ENCODE measurements at regions not wholly inside any gene's neighbourhood (a gene's known extent, or its start where the extent isn't known, plus 50 kb on each side); places are given as distances from the start of the nearest gene placed in this dataset.

- TF ChIP-seq, protein P1, sequence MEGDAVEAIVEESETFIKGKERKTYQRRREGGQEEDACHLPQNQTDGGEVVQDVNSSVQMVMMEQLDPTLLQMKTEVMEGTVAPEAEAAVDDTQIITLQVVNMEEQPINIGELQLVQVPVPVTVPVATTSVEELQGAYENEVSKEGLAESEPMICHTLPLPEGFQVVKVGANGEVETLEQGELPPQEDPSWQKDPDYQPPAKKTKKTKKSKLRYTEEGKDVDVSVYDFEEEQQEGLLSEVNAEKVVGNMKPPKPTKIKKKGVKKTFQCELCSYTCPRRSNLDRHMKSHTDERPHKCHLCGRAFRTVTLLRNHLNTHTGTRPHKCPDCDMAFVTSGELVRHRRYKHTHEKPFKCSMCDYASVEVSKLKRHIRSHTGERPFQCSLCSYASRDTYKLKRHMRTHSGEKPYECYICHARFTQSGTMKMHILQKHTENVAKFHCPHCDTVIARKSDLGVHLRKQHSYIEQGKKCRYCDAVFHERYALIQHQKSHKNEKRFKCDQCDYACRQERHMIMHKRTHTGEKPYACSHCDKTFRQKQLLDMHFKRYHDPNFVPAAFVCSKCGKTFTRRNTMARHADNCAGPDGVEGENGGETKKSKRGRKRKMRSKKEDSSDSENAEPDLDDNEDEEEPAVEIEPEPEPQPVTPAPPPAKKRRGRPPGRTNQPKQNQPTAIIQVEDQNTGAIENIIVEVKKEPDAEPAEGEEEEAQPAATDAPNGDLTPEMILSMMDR (IDR thresholded peaks at IDR 0.05), result no peak
- Mint-ChIP-seq H3K27me3 (ENCODE audit: low read depth) (no peaks in the 10 kb centered on the region), H3K4me3 (ENCODE audit: unreplicated experiment) (no peak overlapping the region), H3K9me3 (ENCODE audit: low read depth) (peaks cover 30% of the 10 kb centered on the region), H3K27ac (ENCODE audit: unreplicated experiment) (no peak overlapping the region), H3K36me3 (ENCODE audit: low read depth) (peaks cover 1% of the 10 kb centered on the region), H3K4me1 (ENCODE audit: low read depth) (no peaks in the 10 kb centered on the region)
- no peak for DNase-seq (ENCODE audit: low spot score)
These were observed 87.6 kb downstream of the MUC16 start for GRCh38 chr19:8922591-8922990.

DNA sequence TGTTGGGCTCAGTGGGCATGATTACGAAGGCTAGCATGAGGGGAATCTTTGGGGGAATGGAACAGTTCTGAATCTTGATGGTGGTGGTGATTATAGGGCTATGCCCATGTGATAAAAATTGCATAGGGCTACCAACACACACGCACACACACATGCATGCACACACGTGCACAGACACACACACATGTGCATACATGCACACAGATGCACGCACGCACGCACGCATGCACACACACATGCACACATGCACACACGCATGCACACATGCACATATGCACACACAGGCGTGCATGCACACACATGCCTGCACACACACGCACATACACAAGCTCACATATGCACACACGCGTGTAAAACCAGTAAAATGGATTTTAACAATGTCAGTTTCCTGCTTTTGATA is 85.9 kb downstream of the MUC16 start:
- no peak overlapping the region for H3K27ac Mint-ChIP-seq (ENCODE audit: unreplicated experiment)
- H3K4me3 Mint-ChIP-seq (ENCODE audit: unreplicated experiment), result no peak overlapping the region
- TF ChIP-seq, protein P1 (IDR thresholded peaks at IDR 0.05), result no peak
- H3K4me1 Mint-ChIP-seq (ENCODE audit: low read depth), result no peaks in the 10 kb centered on the region
- no peak for DNase-seq (ENCODE audit: low spot score)
- peaks cover 44% of the 10 kb centered on the region for H3K9me3 Mint-ChIP-seq (ENCODE audit: low read depth)
- peaks cover 1% of the 10 kb centered on the region for H3K36me3 Mint-ChIP-seq (ENCODE audit: low read depth)
- no peaks in the 10 kb centered on the region for H3K27me3 Mint-ChIP-seq (ENCODE audit: low read depth)

DNA sequence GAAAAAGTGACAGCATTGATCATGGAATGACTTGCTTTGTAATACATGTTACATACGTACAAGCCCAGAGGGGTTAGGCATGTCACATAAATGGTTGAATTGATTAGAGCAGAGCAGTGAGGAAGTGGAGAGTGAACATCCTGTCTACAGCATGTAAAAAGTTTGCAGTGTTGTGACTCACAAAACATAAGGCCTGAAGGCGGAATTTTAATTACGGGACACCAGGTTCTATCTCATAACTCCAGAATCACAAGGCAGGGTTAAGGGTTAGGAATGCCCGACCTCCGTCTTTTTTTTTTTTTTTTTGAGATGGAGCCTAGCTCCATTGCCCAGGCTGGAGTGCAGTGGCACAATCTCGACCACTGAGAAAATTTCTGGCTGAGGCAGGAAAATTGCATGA is 83.9 kb downstream of the MUC16 start:
- TF ChIP-seq, protein P1 (IDR thresholded peaks at IDR 0.05), result no peak
- H3K4me1 Mint-ChIP-seq (ENCODE audit: low read depth), result no peaks in the 10 kb centered on the region
- peaks cover 1% of the 10 kb centered on the region for H3K36me3 Mint-ChIP-seq (ENCODE audit: low read depth)
- no peaks in the 10 kb centered on the region for H3K27me3 Mint-ChIP-seq (ENCODE audit: low read depth)
- DNase-seq (ENCODE audit: low spot score), result no peak
- H3K9me3 Mint-ChIP-seq (ENCODE audit: low read depth), result peaks cover 54% of the 10 kb centered on the region
- H3K4me3 Mint-ChIP-seq (ENCODE audit: unreplicated experiment), result no peak overlapping the region
- H3K27ac Mint-ChIP-seq (ENCODE audit: unreplicated experiment), result no peak overlapping the region

- Mint-ChIP-seq H3K4me3 (ENCODE audit: unreplicated experiment) (no peak overlapping the region), H3K27me3 (ENCODE audit: low read depth) (no peaks in the 10 kb centered on the region), H3K27ac (ENCODE audit: unreplicated experiment) (no peak overlapping the region), H3K4me1 (ENCODE audit: low read depth) (no peaks in the 10 kb centered on the region), H3K9me3 (ENCODE audit: low read depth) (peaks cover 70% of the 10 kb centered on the region), H3K36me3 (ENCODE audit: low read depth) (peaks cover 4% of the 10 kb centered on the region)
- TF ChIP-seq, protein P1 (IDR thresholded peaks at IDR 0.05), result no peak
- DNase-seq (ENCODE audit: low spot score), result no peak
These were observed 74.7 kb downstream of the MUC16 start for GRCh38 chr19:8935460-8935859.

DNA sequence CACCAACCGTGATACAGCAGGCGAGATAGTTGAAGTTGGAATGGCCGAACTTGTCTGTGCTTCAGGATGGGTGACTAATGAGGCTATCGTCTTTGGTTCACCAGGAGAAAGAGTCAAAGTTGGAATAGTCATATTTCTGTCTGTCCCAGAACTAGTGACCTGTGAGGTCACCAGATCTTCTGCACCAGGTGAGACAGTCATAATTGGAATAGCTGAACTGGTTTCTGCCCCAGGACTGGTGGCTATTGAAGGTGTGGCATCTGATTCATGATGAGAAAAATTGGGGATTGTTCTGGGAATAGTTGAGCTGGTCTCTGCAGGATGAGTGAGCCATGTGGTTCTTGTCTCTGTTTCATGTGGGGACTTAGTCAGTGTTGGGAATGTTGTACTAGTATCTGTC is 71.6 kb downstream of the MUC16 start:
- TF ChIP-seq, protein P1 (IDR thresholded peaks at IDR 0.05), result no peak
- Mint-ChIP-seq H3K9me3 (ENCODE audit: low read depth) (peaks cover 64% of the 10 kb centered on the region), H3K27ac (ENCODE audit: unreplicated experiment) (no peak overlapping the region)

More for the DNA sequence above, 71.6 kb downstream of the MUC16 start:
- Mint-ChIP-seq H3K36me3 (ENCODE audit: low read depth) (peaks cover under 1% of the 10 kb centered on the region), H3K4me3 (ENCODE audit: unreplicated experiment) (no peak overlapping the region), H3K27me3 (ENCODE audit: low read depth) (no peaks in the 10 kb centered on the region), H3K4me1 (ENCODE audit: low read depth) (no peaks in the 10 kb centered on the region)
- DNase-seq (ENCODE audit: low spot score), result no peak
